GM12864 (cell line): ENCODE measurements at regions not wholly inside any gene's neighbourhood (a gene's known extent, or its start where the extent isn't known, plus 50 kb on each side); places are given as distances from the start of the nearest gene placed in this dataset.

Experiments used
- DNase-seq: peaks from one replicate; pipeline ENCODE4 v3.0.0-alpha.2; 2011; ENCODE audit warnings: low read depth
- H3K4me3 ChIP-seq: 2 replicates; pipeline ENCODE4 v1.5.1; 2011; ENCODE audit warnings: mild to moderate bottlenecking, low read depth, low read length, control low read depth
- TF ChIP-seq, protein P1 (sequence below): IDR thresholded peaks from 2 replicates; pipeline ENCODE4 v1.5.1; 2011; ENCODE audit warnings: low read depth, mild to moderate bottlenecking, moderate library complexity, low read length, control low read depth, inconsistent platforms; ENCODE audit errors: missing control alignments

- TF ChIP-seq, protein P1, sequence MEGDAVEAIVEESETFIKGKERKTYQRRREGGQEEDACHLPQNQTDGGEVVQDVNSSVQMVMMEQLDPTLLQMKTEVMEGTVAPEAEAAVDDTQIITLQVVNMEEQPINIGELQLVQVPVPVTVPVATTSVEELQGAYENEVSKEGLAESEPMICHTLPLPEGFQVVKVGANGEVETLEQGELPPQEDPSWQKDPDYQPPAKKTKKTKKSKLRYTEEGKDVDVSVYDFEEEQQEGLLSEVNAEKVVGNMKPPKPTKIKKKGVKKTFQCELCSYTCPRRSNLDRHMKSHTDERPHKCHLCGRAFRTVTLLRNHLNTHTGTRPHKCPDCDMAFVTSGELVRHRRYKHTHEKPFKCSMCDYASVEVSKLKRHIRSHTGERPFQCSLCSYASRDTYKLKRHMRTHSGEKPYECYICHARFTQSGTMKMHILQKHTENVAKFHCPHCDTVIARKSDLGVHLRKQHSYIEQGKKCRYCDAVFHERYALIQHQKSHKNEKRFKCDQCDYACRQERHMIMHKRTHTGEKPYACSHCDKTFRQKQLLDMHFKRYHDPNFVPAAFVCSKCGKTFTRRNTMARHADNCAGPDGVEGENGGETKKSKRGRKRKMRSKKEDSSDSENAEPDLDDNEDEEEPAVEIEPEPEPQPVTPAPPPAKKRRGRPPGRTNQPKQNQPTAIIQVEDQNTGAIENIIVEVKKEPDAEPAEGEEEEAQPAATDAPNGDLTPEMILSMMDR = no peak
- no peak for DNase-seq
- H3K4me3 ChIP-seq = no peak overlapping the region
These were observed 660.5 kb downstream of the EPM2A start for GRCh38 chr6:145074805-145075204.

- TF ChIP-seq, protein P1 = no peak
- no peak overlapping the region for H3K4me3 ChIP-seq
- no peak for DNase-seq
These were observed 659.9 kb downstream of the EPM2A start for GRCh38 chr6:145075425-145075824.

DNA sequence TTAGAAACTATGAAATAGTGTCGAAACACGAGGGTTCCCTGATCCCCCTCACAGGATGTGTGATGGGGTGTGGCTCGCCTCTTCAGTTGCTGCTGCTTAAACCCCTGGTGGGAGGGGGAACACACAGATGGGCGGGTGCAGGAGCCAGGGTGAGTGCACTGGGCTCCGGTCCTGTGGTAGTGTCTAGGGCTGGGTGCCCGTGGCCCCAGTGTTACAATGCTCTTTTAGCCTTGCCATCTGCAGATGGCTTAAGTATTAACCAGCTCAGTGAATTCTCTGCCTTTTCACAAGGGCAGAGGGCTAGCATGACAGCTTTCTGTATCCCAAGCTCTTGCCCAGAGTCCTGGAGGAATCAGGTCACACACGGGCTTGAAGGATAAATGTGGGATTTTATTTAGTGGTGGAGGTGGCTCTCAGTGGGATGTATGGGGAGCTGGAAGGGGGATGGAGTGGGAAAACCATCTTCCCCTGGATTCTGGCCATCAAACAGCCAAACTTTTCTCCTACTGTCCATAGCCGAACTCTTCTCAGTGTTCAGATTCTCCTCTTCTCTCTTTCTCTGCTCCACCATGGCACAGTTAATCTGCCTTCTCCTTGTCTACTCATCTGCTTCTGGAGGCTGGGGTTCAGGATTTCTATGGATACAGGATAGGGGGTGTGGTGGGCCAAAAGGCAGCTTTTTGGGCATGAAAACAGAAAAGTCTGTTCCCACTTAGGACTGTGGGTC is 659.0 kb downstream of the EPM2A start:
- H3K4me3 ChIP-seq = no peak overlapping the region
- DNase-seq = no peak
- TF ChIP-seq, protein P1 = no peak

- no peak for DNase-seq
- TF ChIP-seq, protein P1 = no peak
- no peak overlapping the region for H3K4me3 ChIP-seq
These were observed 657.9 kb downstream of the EPM2A start for GRCh38 chr6:145077382-145077781.

GRCh38 chr6:145080651-145081050 is 654.7 kb downstream of the EPM2A start:
- no peak overlapping the region for H3K4me3 ChIP-seq
- TF ChIP-seq, protein P1 = no peak
- DNase-seq = no peak

- no peak for DNase-seq
- no peak overlapping the region for H3K4me3 ChIP-seq
- TF ChIP-seq, protein P1 = no peak
These were observed 653.6 kb downstream of the EPM2A start for GRCh38 chr6:145081677-145082076.

DNA sequence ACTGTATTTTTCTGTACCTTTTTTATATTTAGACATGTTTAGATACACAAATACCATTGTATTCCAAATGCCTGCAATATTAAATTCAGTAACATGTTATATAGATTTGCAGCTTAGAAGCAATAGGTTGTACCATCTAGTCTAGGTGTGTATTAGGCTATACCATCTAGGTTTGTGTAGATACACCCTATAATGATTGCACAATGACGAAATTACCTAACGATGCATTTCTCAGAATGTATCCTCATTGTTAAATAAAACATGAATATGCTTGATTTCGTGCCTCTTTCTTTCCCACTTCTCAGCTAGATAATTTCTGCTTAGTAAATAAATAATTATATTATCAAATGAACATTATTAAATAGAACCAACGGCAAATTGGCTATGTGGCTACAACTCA is 653.0 kb downstream of the EPM2A start:
- TF ChIP-seq, protein P1 = no peak
- no peak overlapping the region for H3K4me3 ChIP-seq
- no peak for DNase-seq
